ENCODE measurements at regions not wholly inside any gene's neighbourhood (a gene's known extent, or its start where the extent isn't known, plus 50 kb on each side); places are given as distances from the start of the nearest gene placed in this dataset.

DNA sequence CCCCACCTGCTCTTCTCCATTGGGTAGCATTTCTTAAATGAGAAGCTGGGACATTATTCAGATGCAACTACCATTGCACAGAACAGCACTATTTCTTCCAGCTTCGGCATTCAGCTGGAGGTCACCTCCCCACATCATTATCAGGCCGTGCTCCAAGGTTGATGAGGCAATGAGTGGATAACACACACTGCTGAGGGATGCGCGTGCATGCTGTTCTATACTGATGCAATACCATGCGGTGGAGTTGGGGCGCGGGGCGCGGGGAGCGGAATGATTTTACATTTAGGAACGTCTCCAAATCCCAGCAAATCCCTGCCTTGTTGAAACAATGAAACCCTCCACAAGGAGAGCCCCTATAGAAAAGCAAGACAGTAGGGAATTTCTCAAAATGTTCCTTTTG lies 283.4 kb downstream of the GRIN2B start (continued):
- TF ChIP-seq, protein P1, sequence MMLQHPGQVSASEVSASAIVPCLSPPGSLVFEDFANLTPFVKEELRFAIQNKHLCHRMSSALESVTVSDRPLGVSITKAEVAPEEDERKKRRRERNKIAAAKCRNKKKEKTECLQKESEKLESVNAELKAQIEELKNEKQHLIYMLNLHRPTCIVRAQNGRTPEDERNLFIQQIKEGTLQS (IDR thresholded peaks at IDR 0.05): no peak
- TF ChIP-seq, protein P2, sequence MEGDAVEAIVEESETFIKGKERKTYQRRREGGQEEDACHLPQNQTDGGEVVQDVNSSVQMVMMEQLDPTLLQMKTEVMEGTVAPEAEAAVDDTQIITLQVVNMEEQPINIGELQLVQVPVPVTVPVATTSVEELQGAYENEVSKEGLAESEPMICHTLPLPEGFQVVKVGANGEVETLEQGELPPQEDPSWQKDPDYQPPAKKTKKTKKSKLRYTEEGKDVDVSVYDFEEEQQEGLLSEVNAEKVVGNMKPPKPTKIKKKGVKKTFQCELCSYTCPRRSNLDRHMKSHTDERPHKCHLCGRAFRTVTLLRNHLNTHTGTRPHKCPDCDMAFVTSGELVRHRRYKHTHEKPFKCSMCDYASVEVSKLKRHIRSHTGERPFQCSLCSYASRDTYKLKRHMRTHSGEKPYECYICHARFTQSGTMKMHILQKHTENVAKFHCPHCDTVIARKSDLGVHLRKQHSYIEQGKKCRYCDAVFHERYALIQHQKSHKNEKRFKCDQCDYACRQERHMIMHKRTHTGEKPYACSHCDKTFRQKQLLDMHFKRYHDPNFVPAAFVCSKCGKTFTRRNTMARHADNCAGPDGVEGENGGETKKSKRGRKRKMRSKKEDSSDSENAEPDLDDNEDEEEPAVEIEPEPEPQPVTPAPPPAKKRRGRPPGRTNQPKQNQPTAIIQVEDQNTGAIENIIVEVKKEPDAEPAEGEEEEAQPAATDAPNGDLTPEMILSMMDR (IDR thresholded peaks at IDR 0.05; ENCODE audit: low read depth, low read length, missing input control): no peak

DNA sequence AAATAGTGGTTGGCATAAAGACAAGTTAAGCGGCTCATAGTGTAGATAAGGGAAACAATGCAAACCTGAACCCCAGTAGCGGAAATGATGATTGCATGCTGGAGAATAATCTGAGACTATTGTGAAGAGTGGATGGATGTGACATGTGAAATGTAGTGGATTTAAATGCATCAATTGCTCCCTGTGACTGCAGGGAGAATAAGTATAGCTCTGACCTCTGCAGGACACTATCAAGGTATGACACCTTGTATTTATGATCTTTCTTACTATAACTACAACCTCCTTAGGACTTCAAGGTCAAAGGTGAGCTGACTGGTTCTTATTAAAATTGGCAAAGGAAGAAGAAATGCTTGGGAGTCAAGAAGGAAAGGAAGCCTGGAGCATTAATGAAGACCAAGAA lies 285.6 kb downstream of the GRIN2B start:
- no peak for DNase-seq (ENCODE audit: low spot score)
- Histone ChIP-seq H3K27ac (ENCODE audit: low read depth in 1 of 2, low read length in 2 of 2) (no peak overlapping the region), H3K9me3 (ENCODE audit: control insufficient read depth in 4 of 4, low read length in 3 of 4) (peaks cover 0 to 7% (median 2%) of the 10 kb centered on the region in 4 donors), H3K27me3 (ENCODE audit: control insufficient read depth in 4 of 4, insufficient read depth in 4 of 4, low read length in 3 of 4) (no peaks in the 10 kb centered on the region), H3K4me1 (ENCODE audit: control insufficient read depth in 4 of 4, insufficient read depth in 4 of 4, low read length in 3 of 4) (no peaks in the 10 kb centered on the region), H3K9ac (ENCODE audit: low read depth in 1 of 2, low read length in 2 of 2) (no peak overlapping the region), H3K36me3 (ENCODE audit: control insufficient read depth in 4 of 4, insufficient read depth in 3 of 4, low read depth in 1 of 4, low read length in 3 of 4) (no peaks in the 10 kb centered on the region), H3K4me3 (ENCODE audit: low read depth in 1 of 3, low read length in 3 of 3) (no peak overlapping the region)
- TF ChIP-seq, protein P3, sequence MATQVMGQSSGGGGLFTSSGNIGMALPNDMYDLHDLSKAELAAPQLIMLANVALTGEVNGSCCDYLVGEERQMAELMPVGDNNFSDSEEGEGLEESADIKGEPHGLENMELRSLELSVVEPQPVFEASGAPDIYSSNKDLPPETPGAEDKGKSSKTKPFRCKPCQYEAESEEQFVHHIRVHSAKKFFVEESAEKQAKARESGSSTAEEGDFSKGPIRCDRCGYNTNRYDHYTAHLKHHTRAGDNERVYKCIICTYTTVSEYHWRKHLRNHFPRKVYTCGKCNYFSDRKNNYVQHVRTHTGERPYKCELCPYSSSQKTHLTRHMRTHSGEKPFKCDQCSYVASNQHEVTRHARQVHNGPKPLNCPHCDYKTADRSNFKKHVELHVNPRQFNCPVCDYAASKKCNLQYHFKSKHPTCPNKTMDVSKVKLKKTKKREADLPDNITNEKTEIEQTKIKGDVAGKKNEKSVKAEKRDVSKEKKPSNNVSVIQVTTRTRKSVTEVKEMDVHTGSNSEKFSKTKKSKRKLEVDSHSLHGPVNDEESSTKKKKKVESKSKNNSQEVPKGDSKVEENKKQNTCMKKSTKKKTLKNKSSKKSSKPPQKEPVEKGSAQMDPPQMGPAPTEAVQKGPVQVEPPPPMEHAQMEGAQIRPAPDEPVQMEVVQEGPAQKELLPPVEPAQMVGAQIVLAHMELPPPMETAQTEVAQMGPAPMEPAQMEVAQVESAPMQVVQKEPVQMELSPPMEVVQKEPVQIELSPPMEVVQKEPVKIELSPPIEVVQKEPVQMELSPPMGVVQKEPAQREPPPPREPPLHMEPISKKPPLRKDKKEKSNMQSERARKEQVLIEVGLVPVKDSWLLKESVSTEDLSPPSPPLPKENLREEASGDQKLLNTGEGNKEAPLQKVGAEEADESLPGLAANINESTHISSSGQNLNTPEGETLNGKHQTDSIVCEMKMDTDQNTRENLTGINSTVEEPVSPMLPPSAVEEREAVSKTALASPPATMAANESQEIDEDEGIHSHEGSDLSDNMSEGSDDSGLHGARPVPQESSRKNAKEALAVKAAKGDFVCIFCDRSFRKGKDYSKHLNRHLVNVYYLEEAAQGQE (IDR thresholded peaks at IDR 0.05): no peak
- TF ChIP-seq HNF4A (conservative IDR thresholded peaks at IDR 0.05) (no peak), YY1 (IDR thresholded peaks at IDR 0.05) (no peak)
- WGBS: 69% methylated on average over 2 of the region's 2 CpGs

DNA sequence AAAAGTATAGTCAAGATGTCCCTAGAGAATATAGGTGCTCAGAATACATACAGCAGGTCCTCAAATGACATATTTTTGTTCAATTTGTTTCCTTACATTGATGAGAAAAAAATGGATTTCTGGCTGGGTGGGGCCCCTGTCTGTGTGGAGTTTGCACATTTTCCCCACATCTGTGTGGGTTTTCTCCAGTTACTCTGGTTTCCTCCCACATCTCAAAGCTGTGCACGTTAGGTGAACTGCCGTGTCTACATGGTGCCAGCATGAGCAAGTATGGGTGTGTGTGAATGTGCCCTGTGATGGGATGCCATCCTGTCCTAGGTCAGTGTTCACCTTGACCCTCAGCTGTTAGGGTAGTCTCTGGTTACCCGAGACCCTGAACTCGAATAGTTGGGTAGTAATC lies 289.1 kb downstream of the GRIN2B start:
- H3K27ac ChIP-seq (ENCODE audit: low read depth in 1 of 2, low read length in 2 of 2): no peak overlapping the region
- no peak overlapping the region for H3K9ac ChIP-seq (ENCODE audit: low read depth in 1 of 2, low read length in 2 of 2)
- no peak overlapping the region for H3K4me3 ChIP-seq (ENCODE audit: low read depth in 1 of 3, low read length in 3 of 3)
- no peaks in the 10 kb centered on the region for H3K36me3 ChIP-seq (ENCODE audit: control insufficient read depth in 4 of 4, insufficient read depth in 3 of 4, low read depth in 1 of 4, low read length in 3 of 4)
- 86% methylated on average over 4 of the region's 4 CpGs for WGBS
- no peaks in the 10 kb centered on the region for H3K4me1 ChIP-seq (ENCODE audit: control insufficient read depth in 4 of 4, insufficient read depth in 4 of 4, low read length in 3 of 4)
- H3K9me3 ChIP-seq (ENCODE audit: control insufficient read depth in 4 of 4, low read length in 3 of 4): peaks cover 0 to 7% (median 2%) of the 10 kb centered on the region in 4 donors
- TF ChIP-seq HNF4A (conservative IDR thresholded peaks at IDR 0.05): no peak
- no peak for TF ChIP-seq GABPA (IDR thresholded peaks at IDR 0.05 in 1 of 2, conservative IDR thresholded peaks at IDR 0.05 in 1 of 2)
- TF ChIP-seq RXRA (IDR thresholded peaks at IDR 0.05): no peak
- TF ChIP-seq, protein P4, sequence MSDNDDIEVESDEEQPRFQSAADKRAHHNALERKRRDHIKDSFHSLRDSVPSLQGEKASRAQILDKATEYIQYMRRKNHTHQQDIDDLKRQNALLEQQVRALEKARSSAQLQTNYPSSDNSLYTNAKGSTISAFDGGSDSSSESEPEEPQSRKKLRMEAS (IDR thresholded peaks at IDR 0.05): no peak
- no peak for TF ChIP-seq FOXA2 (IDR thresholded peaks at IDR 0.05)
- TF ChIP-seq, protein P3 (IDR thresholded peaks at IDR 0.05): no peak
- TF ChIP-seq, protein P2 (IDR thresholded peaks at IDR 0.05; ENCODE audit: low read depth, low read length, missing input control): no peak
- no peak for TF ChIP-seq SP1 (IDR thresholded peaks at IDR 0.05)
- TF ChIP-seq JUND (IDR thresholded peaks at IDR 0.05): no peak
- no peak for TF ChIP-seq NR2F2 (IDR thresholded peaks at IDR 0.05)
- DNase-seq (ENCODE audit: low spot score): no peak
- no peaks in the 10 kb centered on the region for H3K27me3 ChIP-seq (ENCODE audit: control insufficient read depth in 4 of 4, insufficient read depth in 4 of 4, low read length in 3 of 4)

Measured in liver (tissue), 8 donors.